GM19463 (cell line): ENCODE measurements at regions not wholly inside any gene's neighbourhood (a gene's known extent, or its start where the extent isn't known, plus 50 kb on each side); places are given as distances from the start of the nearest gene placed in this dataset.

Experiments used
- ATAC-seq: cut with Tn5 transposase; IDR thresholded peaks from one replicate; pipeline ENCODE4 v1.9.1; 2021; ENCODE audit warnings: mild to moderate bottlenecking, moderate library complexity; ENCODE audit not compliant: unreplicated experiment

DNA sequence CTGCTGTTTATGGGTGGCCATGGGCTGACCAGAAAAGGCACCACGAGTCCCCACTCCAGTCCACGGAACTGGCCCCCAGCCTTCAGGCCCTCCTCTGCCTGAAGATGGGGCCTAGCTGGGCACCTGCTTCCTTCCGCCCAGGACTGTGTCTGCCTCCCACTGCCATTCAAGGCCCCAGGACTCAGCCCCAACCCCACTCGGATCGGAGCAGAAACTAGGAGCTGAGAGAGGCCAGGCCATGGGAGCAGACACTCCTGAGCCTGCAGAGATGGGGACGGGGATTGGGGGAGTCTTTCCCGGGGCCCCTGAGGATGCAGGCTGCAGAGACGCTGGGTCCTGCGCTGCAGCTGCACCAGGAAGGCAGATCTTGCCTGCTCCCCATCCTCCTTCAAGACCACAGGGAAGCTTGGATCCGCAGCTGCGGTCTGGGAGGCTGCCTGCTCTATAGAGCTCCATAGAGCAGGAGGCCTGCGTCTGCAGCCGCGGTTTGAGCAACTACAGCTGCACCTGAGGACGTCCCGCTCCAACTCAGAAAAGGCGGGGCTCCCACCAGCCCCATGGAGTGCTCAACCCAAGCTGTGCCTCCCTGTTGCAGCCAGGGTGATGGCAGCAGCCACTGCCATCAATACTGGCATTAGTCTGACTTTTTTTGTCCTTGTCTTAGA is 383.9 kb upstream of the TMCO5A start:
- ATAC-seq: no peak

GRCh38 chr15:37572401-37572800 is 362.0 kb upstream of the TMCO5A start:
- ATAC-seq: no peak

- no peak for ATAC-seq
Observed at GRCh38 chr15:37574985-37575384, 359.5 kb upstream of the TMCO5A start.

GRCh38 chr15:37576952-37577351 is 357.5 kb upstream of the TMCO5A start:
- no peak for ATAC-seq

DNA sequence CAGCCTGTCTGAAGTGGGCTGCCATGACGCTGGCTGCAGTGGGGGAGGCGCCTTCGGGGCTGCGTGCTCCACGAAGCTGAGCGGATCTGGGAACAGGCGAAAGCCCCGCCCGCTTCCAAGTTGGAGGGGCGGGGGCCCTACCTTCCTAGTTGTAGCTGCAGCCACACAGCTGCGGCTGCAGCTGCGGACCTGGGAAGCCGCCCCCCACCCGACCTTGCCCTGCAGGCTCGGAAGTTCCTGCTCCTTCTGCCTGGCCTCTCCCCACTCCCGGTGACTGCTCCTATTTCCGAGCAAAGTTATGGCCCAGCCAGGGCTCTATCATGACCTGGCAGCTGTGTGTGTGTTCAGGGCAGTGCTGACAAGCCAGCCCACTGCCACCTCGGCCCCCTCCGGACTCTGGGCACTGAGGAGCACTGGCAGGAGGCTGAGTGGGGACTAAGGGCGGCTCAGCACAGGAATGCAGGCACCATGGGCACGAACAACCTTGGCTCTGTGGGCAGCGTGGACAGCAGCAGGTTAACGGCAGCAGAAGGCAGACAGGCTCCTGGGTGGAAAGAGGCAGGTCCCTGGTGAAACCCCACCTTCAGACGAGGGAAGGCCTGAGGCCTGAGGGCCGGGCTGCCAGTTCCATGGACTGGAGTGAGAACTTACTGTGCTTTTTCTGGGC is 352.4 kb upstream of the TMCO5A start:
- ATAC-seq: no peak

GRCh38 chr15:37582852-37583251 is 351.6 kb upstream of the TMCO5A start:
- no peak for ATAC-seq

DNA sequence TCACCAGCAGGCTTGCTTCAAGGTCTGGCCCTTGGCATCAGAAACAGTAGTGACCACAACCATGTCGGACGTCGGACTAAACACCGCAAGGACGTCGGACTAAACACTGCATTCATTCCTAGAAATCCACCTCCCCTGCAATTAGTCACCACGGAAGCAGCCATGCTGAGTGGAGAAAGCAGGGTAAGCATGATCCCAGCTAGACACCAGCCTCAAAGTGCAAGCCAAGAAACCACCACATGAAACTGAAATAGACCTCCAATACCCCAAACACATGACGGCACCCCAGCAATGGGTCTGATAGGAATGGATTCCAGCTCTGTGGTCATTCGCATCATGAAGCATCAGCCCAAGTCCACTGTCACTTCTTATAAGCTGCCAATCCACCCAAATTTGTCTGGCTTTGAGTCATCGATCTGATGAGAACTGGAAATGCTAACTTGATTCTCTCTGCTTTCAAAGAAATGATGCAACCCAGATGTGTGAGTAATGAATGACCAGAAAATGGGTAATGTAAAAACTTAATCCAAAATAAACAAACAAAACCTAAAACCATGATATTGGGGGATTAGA is 348.3 kb upstream of the TMCO5A start:
- ATAC-seq: no peak

DNA sequence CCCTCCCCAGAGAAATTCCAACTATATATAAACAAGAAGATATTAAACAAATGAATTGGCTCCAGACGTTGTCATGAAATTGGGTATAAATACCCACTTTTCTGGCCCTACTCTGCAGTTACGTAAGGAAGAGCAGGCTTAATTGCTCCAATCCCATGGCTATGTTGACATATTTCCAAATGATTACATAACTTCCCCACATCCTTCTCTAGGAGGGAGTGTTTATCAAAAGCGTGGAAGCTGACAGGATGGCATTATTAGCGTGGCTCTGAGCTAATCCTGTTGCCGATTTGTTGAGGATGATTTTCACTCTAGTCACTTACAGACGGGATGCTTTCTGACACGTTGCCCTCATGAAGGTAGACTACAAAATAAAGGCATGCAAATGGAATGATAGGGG is 347.5 kb upstream of the TMCO5A start:
- ATAC-seq: no peak

GRCh38 chr15:37594417-37594816 is 340.0 kb upstream of the TMCO5A start:
- no peak for ATAC-seq

- no peak for ATAC-seq
Observed at GRCh38 chr15:37595426-37595970, 338.9 kb upstream of the TMCO5A start.

GRCh38 chr15:37599156-37599555 is 335.3 kb upstream of the TMCO5A start:
- ATAC-seq: no peak

- no peak for ATAC-seq
Observed at GRCh38 chr15:37616215-37616614, 318.2 kb upstream of the TMCO5A start.

- ATAC-seq: no peak
Observed at GRCh38 chr15:37618353-37618752, 316.1 kb upstream of the TMCO5A start.

- no peak for ATAC-seq
Observed at GRCh38 chr15:37619358-37620042, 314.9 kb upstream of the TMCO5A start.

DNA sequence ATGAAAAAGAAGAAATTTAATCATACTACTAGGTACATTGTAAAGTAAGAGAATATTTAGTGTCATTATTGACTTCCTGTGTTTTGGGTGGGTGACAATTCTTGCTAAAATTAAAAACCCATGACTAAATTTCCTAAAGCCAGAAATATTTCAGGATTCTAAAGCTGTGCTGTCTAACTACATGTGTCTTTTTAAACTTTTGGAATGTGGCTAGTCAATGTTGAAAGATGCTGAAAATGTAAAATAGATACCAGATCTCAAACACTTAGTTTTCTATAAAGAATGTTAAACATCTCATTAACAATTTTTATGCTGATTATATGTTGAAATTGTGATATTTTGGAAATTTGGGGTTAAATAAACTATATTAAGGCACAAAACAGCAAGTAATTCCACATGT is 308.9 kb upstream of the TMCO5A start:
- no peak for ATAC-seq

DNA sequence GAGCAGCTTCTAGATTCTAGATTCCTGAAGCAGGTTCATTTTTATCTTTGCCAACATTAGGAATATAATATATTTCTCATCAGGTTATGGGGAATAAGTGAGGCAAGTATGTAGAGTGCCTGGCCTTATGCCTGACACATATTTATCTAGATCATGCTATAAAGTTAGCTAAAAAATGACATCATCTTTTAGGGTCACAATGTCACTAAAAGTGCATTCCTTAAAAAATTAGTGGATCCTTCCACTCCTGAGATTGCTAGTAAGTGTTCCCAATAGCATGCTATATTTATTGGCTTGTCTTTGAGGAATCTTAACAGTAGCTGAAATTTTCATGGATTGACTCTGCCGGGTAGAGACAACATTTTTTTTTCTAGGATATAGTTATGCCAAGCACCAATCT is 305.9 kb upstream of the TMCO5A start:
- ATAC-seq: no peak

DNA sequence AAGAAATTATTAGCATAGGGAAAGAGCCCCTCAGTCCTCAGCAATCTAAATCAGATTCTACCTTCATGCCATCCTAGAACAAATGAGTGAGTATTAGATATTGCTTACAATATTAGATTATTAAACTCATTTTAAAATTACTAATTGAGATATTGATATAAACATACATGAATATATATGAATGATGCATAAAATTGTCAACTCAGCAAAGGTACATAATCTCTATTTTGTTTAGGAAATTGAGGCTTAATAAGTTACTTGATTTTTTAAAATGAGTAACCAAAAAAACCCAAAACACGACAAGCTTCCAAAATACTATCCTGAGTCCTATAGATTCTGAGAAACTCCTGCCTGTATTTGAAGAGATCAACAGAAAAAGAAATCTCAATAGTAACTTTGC is 297.7 kb upstream of the TMCO5A start:
- no peak for ATAC-seq

DNA sequence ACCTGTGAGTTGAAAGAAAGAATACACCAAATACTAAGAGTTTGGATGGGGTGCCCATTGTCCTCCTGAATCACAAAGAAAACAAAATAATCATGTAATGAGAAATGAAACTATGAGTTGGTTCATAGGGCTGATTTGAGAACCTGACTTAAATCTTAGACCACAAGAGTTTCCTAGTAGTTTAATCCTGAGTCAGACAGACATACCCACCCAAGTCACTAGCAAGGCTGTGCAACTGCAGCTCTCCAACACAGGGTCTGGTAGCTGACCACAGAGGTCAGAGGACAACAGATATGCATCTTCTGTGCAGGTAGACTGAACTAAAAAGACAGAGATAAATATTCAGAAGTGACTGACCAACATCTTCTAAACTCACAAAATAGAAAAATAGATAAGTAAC is 296.3 kb upstream of the TMCO5A start:
- no peak for ATAC-seq

- ATAC-seq: no peak
Observed at GRCh38 chr15:37638691-37639090, 295.7 kb upstream of the TMCO5A start.

- ATAC-seq: no peak
Observed at GRCh38 chr15:37652646-37653417, 281.6 kb upstream of the TMCO5A start.

GRCh38 chr15:37678124-37678523 is 256.3 kb upstream of the TMCO5A start:
- ATAC-seq: no peak
